GM12878 (cell line): ENCODE measurements at regions not wholly inside any gene's neighbourhood (a gene's known extent, or its start where the extent isn't known, plus 50 kb on each side); places are given as distances from the start of the nearest gene placed in this dataset.
"Not testable (repeated sequence)": the region's sequence is repeated elsewhere in the genome, so short reads cannot be mapped to it uniquely, and the experiment has no call there.

Experiments
- CTCF ChIP-seq, 3 experiments: IDR thresholded peaks in 2 of 3; conservative IDR thresholded peaks in 1 of 3; 2 replicates each; pipeline ENCODE4 v1.5.1; 2011; ENCODE audit warnings: low read depth in 3 of 3, low read length in 3 of 3, mild to moderate bottlenecking in 3 of 3, control low read depth in 2 of 3, moderate library complexity in 2 of 3, inconsistent platforms in 1 of 3, mixed read lengths in 1 of 3; ENCODE audit not compliant: control insufficient read depth in 2 of 3, insufficient read depth in 1 of 3; ENCODE audit errors: extremely low read depth in 1 of 3
- FOXM1 ChIP-seq: IDR thresholded peaks from 2 replicates; pipeline ENCODE4 v1.6.1; 2012; ENCODE audit warnings: low read depth, mild to moderate bottlenecking, inconsistent platforms, low read length, moderate library complexity
- GABPA ChIP-seq: IDR thresholded peaks from 2 replicates; pipeline ENCODE4 v1.6.1; 2014; ENCODE audit warnings: antibody characterized with exemption, low read depth, mild to moderate bottlenecking, inconsistent platforms
- IRF5 ChIP-seq: fragments of 450-650 bp; IDR thresholded peaks from 2 replicates; pipeline ENCODE4 v1.6.1; 2017; ENCODE audit warnings: borderline replicate concordance
- KDM1A ChIP-seq: fragments of 200-600 bp; sonication (generic); IDR thresholded peaks from 2 replicates; pipeline ENCODE4 v1.6.1; 2016; ENCODE audit warnings: borderline replicate concordance
- RB1 ChIP-seq: fragments of 450-650 bp; formaldehyde crosslinking; IDR thresholded peaks from 2 replicates; pipeline ENCODE4 v1.6.1; 2017; ENCODE audit warnings: mild to moderate bottlenecking, borderline replicate concordance
- USF1 ChIP-seq: IDR thresholded peaks from 2 replicates; pipeline ENCODE4 v1.6.1; 2011; ENCODE audit warnings: borderline replicate concordance, low read depth, mild to moderate bottlenecking, moderate library complexity, mixed read lengths, low read length; ENCODE audit not compliant: insufficient read depth; ENCODE audit errors: extremely low read length
- USF2 ChIP-seq: IDR thresholded peaks from 2 replicates; pipeline ENCODE4 v1.6.1; 2011; ENCODE audit warnings: low read depth, low read length, improper control_type of control experiment, borderline replicate concordance

GRCh38 chr9:91019871-91020270, 218.3 kb downstream of the SYK start:
- TF ChIP-seq CTCF (IDR thresholded peaks at IDR 0.05 in 2 of 3, conservative IDR thresholded peaks at IDR 0.05 in 1 of 3; ENCODE audit: control insufficient read depth in 2 of 3, extremely low read depth in 1 of 3, insufficient read depth in 1 of 3, low read depth in 3 of 3, low read length in 3 of 3); IRF5; FOXM1; USF2; KDM1A; USF1; RB1; GABPA: not testable (repeated sequence)
